DND-41 (cell line): ENCODE measurements at regions not wholly inside any gene's neighbourhood (a gene's known extent, or its start where the extent isn't known, plus 50 kb on each side); places are given as distances from the start of the nearest gene placed in this dataset.

Experiments
- ATAC-seq: fragments of 200-7000 bp; cut with Tn5 transposase; 3 replicates; pipeline ENCODE4 v1.9.1; 2021; ENCODE audit warnings: low read depth; ENCODE audit not compliant: insufficient read depth
- DNase-seq: peaks from one replicate; pipeline ENCODE4 v3.0.0-alpha.2; 2020
- H2AFZ ChIP-seq: 2 replicates; pipeline ENCODE4 v1.6.0; 2012; ENCODE audit warnings: low read depth, low read length
- H3K27ac ChIP-seq: 2 replicates; pipeline ENCODE4 v1.5.1; 2012; ENCODE audit warnings: low read length, inconsistent platforms
- H3K27me3 ChIP-seq: fragments of 200-600 bp; sonication (generic); 2 replicates; pipeline ENCODE4 v1.6.0; 2012; ENCODE audit warnings: low read length, mild to moderate bottlenecking, inconsistent platforms; ENCODE audit not compliant: insufficient read depth, poor library complexity
- H3K36me3 ChIP-seq: 2 replicates; pipeline ENCODE4 v1.5.1; 2012; ENCODE audit warnings: low read length, inconsistent platforms; ENCODE audit not compliant: insufficient read depth
- H3K4me1 ChIP-seq: 2 replicates; pipeline ENCODE4 v1.5.1; 2012; ENCODE audit warnings: mild to moderate bottlenecking, low read length; ENCODE audit not compliant: insufficient read depth
- H3K4me2 ChIP-seq: 2 replicates; pipeline ENCODE4 v1.6.0; 2012; ENCODE audit warnings: mild to moderate bottlenecking, moderate library complexity, low read length, inconsistent platforms; ENCODE audit not compliant: insufficient read depth
- H3K4me3 ChIP-seq, 2 experiments: fragments of 200-600 bp in 1 of 2; shearing (Covaris generic) in 1 of 2; 2 replicates each; pipeline ENCODE4 v1.5.1; 2012 to 2016; ENCODE audit warnings: inconsistent platforms in 2 of 2, low read length in 2 of 2, mild to moderate bottlenecking in 2 of 2, low read depth in 1 of 2, moderate library complexity in 1 of 2
- H3K79me2 ChIP-seq: 2 replicates; pipeline ENCODE4 v1.6.0; 2012; ENCODE audit warnings: low read length, inconsistent platforms; ENCODE audit not compliant: insufficient read depth
- H3K9ac ChIP-seq: 2 replicates; pipeline ENCODE4 v1.6.0; 2012; ENCODE audit warnings: low read depth, mild to moderate bottlenecking, inconsistent platforms, low read length, moderate library complexity
- H3K9me3 ChIP-seq: 2 replicates; pipeline ENCODE4 v1.5.1; 2012; ENCODE audit warnings: low read length, moderate library complexity, mild to moderate bottlenecking, inconsistent platforms; ENCODE audit not compliant: insufficient read depth, severe bottlenecking
- H4K20me1 ChIP-seq: 2 replicates; pipeline ENCODE4 v1.6.0; 2012; ENCODE audit warnings: low read length; ENCODE audit not compliant: insufficient read depth
- EZH2 ChIP-seq: IDR thresholded peaks from 3 replicates; pipeline ENCODE4 v1.6.1; 2012; ENCODE audit warnings: borderline replicate concordance, low read depth, mild to moderate bottlenecking, moderate library complexity, low read length, inconsistent platforms; ENCODE audit not compliant: severe bottlenecking
- TF ChIP-seq, protein P1 (sequence below): IDR thresholded peaks from 2 replicates; pipeline ENCODE4 v1.5.1; 2012; ENCODE audit warnings: borderline replicate concordance, low read length, moderate library complexity, mild to moderate bottlenecking; ENCODE audit not compliant: poor library complexity, severe bottlenecking; ENCODE audit errors: extremely low read depth

DNA sequence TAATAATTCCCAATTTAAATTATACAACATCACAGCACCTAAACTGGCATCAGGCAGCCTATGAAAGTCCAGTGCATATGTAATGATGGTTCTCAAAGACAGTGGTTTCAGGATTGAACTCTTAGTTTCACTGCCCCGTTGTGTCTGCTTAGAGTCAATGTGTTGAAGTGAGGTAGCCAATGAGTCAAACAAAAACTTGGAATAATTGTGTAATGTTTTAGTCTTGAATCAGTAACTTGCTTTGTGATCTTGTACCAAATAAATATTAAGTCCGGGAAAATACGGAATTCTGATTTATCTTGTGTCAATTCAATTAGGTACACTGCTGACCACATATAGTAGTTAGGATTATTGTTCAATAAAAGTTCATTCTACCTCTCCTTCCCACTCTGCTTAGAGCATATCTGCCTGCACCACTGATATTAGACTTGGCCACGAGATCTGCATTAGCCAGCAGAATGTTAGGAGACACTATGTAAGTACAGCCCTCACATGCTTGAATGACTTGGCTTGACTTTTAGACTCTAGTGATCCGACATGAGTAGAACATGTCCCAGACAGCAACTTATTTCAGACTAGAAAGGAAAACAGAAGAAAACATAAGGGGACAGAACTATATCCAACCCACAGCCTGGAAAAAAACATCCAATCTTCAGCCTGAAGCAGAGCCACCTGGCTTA lies 441.5 kb upstream of the PTGER4 start:
- Histone ChIP-seq H3K9me3 (no peaks in the 10 kb centered on the region), H4K20me1 (no peaks in the 10 kb centered on the region)
- TF ChIP-seq EZH2, result no peak
- TF ChIP-seq, protein P1, sequence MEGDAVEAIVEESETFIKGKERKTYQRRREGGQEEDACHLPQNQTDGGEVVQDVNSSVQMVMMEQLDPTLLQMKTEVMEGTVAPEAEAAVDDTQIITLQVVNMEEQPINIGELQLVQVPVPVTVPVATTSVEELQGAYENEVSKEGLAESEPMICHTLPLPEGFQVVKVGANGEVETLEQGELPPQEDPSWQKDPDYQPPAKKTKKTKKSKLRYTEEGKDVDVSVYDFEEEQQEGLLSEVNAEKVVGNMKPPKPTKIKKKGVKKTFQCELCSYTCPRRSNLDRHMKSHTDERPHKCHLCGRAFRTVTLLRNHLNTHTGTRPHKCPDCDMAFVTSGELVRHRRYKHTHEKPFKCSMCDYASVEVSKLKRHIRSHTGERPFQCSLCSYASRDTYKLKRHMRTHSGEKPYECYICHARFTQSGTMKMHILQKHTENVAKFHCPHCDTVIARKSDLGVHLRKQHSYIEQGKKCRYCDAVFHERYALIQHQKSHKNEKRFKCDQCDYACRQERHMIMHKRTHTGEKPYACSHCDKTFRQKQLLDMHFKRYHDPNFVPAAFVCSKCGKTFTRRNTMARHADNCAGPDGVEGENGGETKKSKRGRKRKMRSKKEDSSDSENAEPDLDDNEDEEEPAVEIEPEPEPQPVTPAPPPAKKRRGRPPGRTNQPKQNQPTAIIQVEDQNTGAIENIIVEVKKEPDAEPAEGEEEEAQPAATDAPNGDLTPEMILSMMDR, result no peak

DNA sequence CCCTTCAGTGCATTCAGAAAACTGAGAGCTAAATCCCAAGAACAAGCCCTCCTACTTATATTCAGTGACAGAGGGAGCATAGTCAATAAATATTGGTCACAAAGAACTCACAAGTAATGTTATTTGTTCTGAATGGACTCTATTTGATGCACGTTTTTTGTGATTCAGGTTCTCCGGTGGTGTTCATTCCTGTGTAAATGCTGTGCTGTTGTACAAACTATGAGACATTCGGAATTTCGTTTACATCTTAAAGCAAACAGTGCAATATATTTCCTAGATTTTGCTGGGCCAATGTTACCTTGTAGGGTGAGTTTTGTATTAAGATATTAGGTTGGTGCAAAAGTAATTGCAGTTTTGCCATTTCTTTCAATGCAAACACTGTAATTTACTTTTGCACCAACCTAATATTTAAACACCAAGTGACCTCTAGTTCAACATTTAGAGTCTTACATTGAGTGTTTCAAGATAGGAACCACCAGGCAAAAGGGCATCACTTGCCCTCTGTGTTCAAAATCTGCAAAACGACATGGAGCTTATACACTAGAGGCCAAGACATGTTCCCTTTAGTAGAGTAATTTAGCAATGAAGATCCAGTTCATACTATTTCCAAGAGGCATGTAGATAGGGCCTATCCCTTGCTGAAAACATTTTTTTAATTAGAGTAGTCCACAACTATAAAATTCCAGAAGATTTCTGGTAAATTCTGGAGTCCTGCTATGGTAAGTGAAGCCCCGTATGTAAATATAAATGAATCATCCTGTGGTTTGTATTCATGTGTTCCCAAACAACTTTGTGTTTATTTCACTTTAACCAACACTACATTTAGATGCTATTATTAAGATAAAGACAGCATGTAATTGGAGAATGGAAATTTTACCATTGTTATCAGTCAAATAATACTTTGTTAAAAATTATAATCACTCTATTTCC lies 444.0 kb upstream of the PTGER4 start:
- no peak for ATAC-seq

More for the DNA sequence above, 441.5 kb upstream of the PTGER4 start:
- no peak overlapping the region for H3K4me2 ChIP-seq
- H3K36me3 ChIP-seq, result no peaks in the 10 kb centered on the region
- ATAC-seq, result no peak
- H3K4me3 ChIP-seq, result no peak overlapping the region
- H3K27me3 ChIP-seq, result no peaks in the 10 kb centered on the region
- no peaks in the 10 kb centered on the region for H3K4me1 ChIP-seq
- no peak overlapping the region for H2AFZ ChIP-seq
- no peak overlapping the region for H3K9ac ChIP-seq
- H3K79me2 ChIP-seq, result no peaks in the 10 kb centered on the region
- H3K27ac ChIP-seq, result no peak overlapping the region
- no peak for DNase-seq

DNA sequence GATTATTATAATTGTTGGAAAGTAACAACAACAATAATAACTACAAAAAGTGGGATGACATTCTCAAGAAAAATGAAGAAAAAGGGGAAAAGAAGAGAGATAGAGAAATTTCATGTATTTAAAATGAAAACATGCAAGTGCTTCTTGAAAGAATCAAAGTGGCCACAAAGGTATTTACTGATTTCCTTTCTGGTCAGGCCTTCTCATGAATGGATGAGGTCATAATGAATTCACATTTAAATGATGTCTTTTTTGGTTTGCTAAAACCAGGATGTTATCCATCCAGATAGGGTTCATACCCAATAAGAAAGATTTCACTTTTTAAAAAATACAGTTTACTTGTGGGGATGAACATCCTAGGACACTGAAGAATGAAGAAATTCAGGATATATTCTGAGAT lies 446.4 kb upstream of the PTGER4 start:
- Histone ChIP-seq H3K4me2 (no peak overlapping the region), H3K4me1 (no peaks in the 10 kb centered on the region), H3K27me3 (no peaks in the 10 kb centered on the region), H3K4me3 (no peak overlapping the region), H3K9ac (no peak overlapping the region), H3K79me2 (no peaks in the 10 kb centered on the region), H3K27ac (no peak overlapping the region), H3K36me3 (no peaks in the 10 kb centered on the region), H3K9me3 (no peaks in the 10 kb centered on the region), H2AFZ (no peak overlapping the region), H4K20me1 (no peaks in the 10 kb centered on the region)
- no peak for TF ChIP-seq EZH2
- ATAC-seq (no peak), DNase-seq (no peak)

More for the DNA sequence above, 444.0 kb upstream of the PTGER4 start:
- H4K20me1 ChIP-seq, result no peaks in the 10 kb centered on the region
- H3K4me1 ChIP-seq, result no peaks in the 10 kb centered on the region
- no peak for TF ChIP-seq EZH2
- TF ChIP-seq, protein P1, result no peak
- H3K9me3 ChIP-seq, result no peaks in the 10 kb centered on the region
- H3K79me2 ChIP-seq, result no peaks in the 10 kb centered on the region
- DNase-seq, result no peak
- no peak overlapping the region for H2AFZ ChIP-seq
- no peak overlapping the region for H3K9ac ChIP-seq
- no peak overlapping the region for H3K27ac ChIP-seq
- H3K36me3 ChIP-seq, result no peaks in the 10 kb centered on the region
- no peak overlapping the region for H3K4me2 ChIP-seq
- H3K27me3 ChIP-seq, result no peaks in the 10 kb centered on the region
- no peak overlapping the region for H3K4me3 ChIP-seq

DNA sequence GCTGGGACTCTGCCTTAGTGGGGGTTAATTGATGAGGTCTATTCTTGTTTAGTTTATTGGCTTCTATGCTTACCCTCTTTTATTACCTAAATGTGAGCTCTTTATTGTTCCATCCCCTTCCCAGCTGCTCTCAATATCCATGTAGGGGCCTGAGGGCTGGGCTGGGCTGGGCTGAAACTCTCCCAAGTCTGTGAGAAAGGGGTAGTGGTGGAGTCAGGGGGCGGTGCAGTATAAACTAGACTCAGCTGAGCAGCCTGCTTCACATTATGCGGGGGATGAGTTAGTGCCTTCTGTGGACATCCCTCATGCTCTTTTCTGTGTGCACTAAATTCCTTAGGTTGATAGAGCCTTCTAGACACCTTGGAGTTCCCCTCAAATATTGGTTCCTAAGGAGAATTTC lies 451.8 kb upstream of the PTGER4 start:
- DNase-seq, result no peak
- Histone ChIP-seq H3K36me3 (no peaks in the 10 kb centered on the region), H2AFZ (no peak overlapping the region), H3K4me2 (no peak overlapping the region), H3K9ac (no peak overlapping the region), H3K79me2 (no peaks in the 10 kb centered on the region), H3K4me3 (no peak overlapping the region), H4K20me1 (no peaks in the 10 kb centered on the region), H3K9me3 (no peaks in the 10 kb centered on the region), H3K27me3 (no peaks in the 10 kb centered on the region), H3K4me1 (peaks cover 12% of the 10 kb centered on the region), H3K27ac (no peak overlapping the region)
- TF ChIP-seq, protein P1, result no peak
- TF ChIP-seq EZH2, result no peak
- ATAC-seq, result no peak
